HCT116 (cell line): ENCODE measurements at regions not wholly inside any gene's neighbourhood (a gene's known extent, or its start where the extent isn't known, plus 50 kb on each side); places are given as distances from the start of the nearest gene placed in this dataset.

Source experiments
- ATF3 ChIP-seq: IDR thresholded peaks from 2 replicates; pipeline ENCODE4 v1.6.1; 2012
- CBX3 ChIP-seq: IDR thresholded peaks from 2 replicates; pipeline ENCODE4 v1.6.1; 2012; ENCODE audit warnings: low read depth
- CEBPB ChIP-seq: IDR thresholded peaks from 2 replicates; pipeline ENCODE4 v1.6.1; 2012; ENCODE audit warnings: low read depth
- CTCF ChIP-seq, 3 experiments: fragments of 200-600 bp in 1 of 3; sonication (generic) in 1 of 3; IDR thresholded peaks in 2 of 3; conservative IDR thresholded peaks in 1 of 3; 2 replicates each; pipeline ENCODE4 v1.5.1; 2012 to 2017; ENCODE audit warnings: low read depth in 2 of 3, low read length in 2 of 3, antibody characterized with exemption in 1 of 3, borderline replicate concordance in 1 of 3, control low read depth in 1 of 3, mild to moderate bottlenecking in 1 of 3, mixed read lengths in 1 of 3, mixed run types in 1 of 3, moderate library complexity in 1 of 3; ENCODE audit not compliant: insufficient read depth in 1 of 3
- EZH2 ChIP-seq: fragments of 200-600 bp; sonication (generic); IDR thresholded peaks from 2 replicates; pipeline ENCODE4 v1.6.1; 2017; ENCODE audit warnings: antibody characterized with exemption, mixed run types
- FOSL1 ChIP-seq: IDR thresholded peaks from 2 replicates; pipeline ENCODE4 v1.6.1; 2012; ENCODE audit warnings: low read depth
- JUND ChIP-seq: IDR thresholded peaks from 2 replicates; pipeline ENCODE4 v1.6.1; 2012
- MAX ChIP-seq: IDR thresholded peaks from 2 replicates; pipeline ENCODE4 v1.6.1; 2012
- POLR2A ChIP-seq: IDR thresholded peaks from 2 replicates; pipeline ENCODE4 v1.7.0; 2011; ENCODE audit warnings: borderline replicate concordance; ENCODE audit not compliant: insufficient read depth, insufficient read length; ENCODE audit errors: extremely low read depth
- POLR2AphosphoS5 ChIP-seq: IDR thresholded peaks from 2 replicates; pipeline ENCODE4 v1.6.1; 2011; ENCODE audit warnings: mild to moderate bottlenecking, low read depth, low read length, moderate library complexity
- REST ChIP-seq: IDR thresholded peaks from 2 replicates; pipeline ENCODE4 v1.6.1; 2012; ENCODE audit warnings: low read depth
- SIN3A ChIP-seq: IDR thresholded peaks from 2 replicates; pipeline ENCODE4 v1.6.1; 2012; ENCODE audit warnings: low read depth
- SP1 ChIP-seq: IDR thresholded peaks from 2 replicates; pipeline ENCODE4 v1.6.1; 2012; ENCODE audit warnings: low read depth
- YY1 ChIP-seq: IDR thresholded peaks from 2 replicates; pipeline ENCODE4 v1.6.1; 2011; ENCODE audit warnings: low read length, low read depth, moderate library complexity, mild to moderate bottlenecking; ENCODE audit not compliant: insufficient replicate concordance; ENCODE audit errors: extremely low read depth

DNA sequence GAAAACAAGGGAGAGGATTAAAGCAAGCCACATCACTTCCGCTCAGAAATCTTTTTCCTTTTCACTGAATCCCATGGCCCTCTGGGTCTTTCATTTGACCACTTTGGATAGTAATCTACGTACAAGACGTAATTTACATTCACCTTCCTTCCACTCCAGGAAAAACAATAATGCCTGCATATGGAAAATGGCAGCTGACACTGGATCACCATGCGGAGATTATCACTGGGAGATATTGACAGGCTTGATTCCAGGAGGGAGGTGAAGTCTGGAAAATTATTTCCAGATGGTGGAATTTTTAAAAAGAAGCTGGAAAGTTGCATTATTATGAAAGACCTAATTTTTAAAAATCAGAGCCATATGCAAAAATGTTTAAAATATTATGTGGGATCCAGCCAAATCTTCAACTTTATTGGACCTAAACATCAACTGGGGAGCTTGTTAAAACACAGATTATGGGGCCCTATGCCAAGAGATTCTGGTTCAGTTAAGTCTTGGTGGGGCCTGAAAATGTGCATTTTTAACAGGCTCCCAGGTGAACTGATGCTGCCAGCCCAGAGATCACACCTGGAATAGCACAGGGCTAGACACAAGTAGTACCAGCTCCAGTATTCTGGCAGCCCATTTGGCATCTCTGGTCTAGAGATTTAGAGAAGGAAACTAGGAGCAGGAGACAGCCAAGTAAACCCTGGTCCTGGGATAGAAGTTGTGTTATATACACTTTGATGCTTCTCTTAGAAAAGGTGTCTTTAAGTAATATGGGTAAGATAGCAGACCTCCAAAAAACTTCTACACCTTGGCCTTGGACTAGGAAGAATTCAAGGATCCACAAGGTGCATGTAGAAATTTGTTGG is 290.3 kb upstream of the LDB2 start:
- no peak for TF ChIP-seq POLR2AphosphoS5
- TF ChIP-seq MAX = no peak
- no peak for TF ChIP-seq SIN3A
- no peak for TF ChIP-seq POLR2A
- no peak for TF ChIP-seq CTCF (IDR thresholded peaks at IDR 0.05 in 2 of 3, conservative IDR thresholded peaks at IDR 0.05 in 1 of 3; ENCODE audit: borderline replicate concordance in 1 of 3, insufficient read depth in 1 of 3, low read depth in 2 of 3, low read length in 2 of 3)
- TF ChIP-seq EZH2 = no peak
- no peak for TF ChIP-seq CBX3
- no peak for TF ChIP-seq ATF3
- TF ChIP-seq JUND = no peak
- no peak for TF ChIP-seq CEBPB
- no peak for TF ChIP-seq FOSL1
- no peak for TF ChIP-seq SP1
- TF ChIP-seq YY1 = no peak
- no peak for TF ChIP-seq REST
